AML-193 (cell line): ENCODE measurements at regions not wholly inside any gene's neighbourhood (a gene's known extent, or its start where the extent isn't known, plus 50 kb on each side); places are given as distances from the start of the nearest gene placed in this dataset.

Experiments
- DNase-seq, 2 experiments: peaks; one replicate each; lab custom pipeline; 2025; lab: John Stamatoyannopoulos, UW

- no peak for DNase-seq
These were observed 294.4 kb downstream of the MN1 start for GRCh38 chr22:27507111-27507611.

DNA sequence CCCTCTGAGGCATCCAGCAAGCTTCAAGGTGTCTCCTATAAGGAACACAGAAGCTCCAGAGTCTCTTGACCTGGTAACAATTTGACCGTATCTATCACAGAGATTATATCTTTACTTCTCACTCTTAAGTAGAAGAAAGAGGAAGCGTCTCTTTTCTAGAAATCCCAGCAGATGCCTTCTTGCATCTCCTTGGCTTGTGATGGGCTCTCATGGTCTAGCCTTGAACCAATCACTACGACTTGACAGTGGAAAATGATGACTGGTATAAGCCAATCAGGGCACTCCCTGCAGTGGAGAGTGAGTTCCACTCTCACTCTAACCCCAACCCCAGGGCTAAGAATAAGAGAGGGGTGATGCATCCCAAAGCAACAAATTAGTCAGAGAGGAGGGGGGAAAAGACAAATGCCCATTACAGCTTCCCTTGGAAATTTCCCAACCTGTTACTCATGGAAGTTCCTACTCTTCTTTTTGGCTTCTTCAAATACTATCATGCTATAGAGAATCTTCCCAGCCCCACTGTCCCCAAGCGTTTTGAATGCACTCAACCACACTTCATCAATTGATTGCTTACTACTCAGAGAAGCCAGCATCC lies 293.5 kb downstream of the MN1 start:
- no peak for DNase-seq

- DNase-seq: no peak
These were observed 292.2 kb downstream of the MN1 start for GRCh38 chr22:27509132-27509920.

DNA sequence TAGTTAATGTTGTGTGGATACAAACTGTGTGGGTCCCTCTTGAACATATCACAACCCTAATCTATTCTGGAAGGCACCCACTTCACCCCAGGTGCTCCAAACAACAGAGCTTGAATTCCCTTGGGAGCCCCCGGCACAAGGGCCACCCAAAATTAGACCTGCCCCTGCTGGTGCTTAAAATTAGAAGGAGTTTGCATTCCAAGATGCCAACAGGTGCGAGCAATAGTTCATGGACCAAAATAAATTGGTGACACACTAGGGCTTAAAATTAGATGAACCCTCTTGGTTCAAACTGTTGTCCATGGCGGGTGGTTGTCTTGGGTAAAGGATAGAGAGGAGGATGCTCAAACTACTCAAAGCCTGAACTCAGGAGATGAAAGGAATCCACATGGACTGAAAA lies 291.5 kb downstream of the MN1 start:
- no peak for DNase-seq

DNA sequence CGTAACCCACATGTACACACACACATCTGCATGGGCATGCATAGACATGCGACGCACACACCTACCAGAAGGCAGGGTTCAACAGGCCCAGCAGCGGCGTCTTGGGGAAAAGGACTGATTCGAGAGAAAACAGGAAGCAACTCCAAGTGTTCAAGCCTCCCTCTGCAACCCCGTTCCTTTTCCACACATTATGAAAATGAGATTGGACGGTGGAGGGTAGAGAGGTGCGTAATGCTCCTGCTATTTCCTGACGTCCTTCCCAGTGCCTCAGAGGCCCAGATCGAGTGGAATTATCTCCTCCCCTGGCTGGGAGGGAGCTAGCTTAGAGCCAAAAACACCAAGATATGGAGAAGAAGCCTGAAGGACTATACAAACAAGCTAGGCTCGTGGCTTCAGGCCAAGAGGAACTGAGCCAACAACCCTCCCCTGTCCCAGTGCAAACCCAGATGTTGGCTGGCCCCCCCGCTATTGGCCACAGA lies 289.2 kb downstream of the MN1 start:
- no peak for DNase-seq

DNA sequence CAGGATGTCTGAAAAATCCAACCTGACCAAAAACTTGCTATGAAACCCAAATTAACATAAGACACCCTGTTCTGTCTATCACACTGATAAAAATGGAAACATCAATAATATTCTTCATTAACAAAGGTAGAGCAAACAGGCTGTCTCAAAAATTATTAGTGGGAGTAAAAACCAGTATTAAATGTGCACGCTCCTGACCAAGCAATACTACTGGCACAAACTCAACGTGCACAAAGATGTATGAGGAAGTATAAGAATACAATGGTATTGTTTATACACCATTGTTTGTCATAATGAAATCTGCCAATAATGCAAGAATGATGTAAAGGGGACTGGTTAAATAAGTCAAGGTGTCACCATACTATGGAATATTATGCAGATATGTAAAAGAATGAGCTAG lies 288.5 kb downstream of the MN1 start:
- DNase-seq: no peak

- DNase-seq: no peak
These were observed 286.7 kb downstream of the MN1 start for GRCh38 chr22:27514601-27515523.

- DNase-seq: no peak
These were observed 284.0 kb downstream of the MN1 start for GRCh38 chr22:27517361-27518155.

- DNase-seq: no peak
These were observed 282.8 kb downstream of the MN1 start for GRCh38 chr22:27518531-27519340.

DNA sequence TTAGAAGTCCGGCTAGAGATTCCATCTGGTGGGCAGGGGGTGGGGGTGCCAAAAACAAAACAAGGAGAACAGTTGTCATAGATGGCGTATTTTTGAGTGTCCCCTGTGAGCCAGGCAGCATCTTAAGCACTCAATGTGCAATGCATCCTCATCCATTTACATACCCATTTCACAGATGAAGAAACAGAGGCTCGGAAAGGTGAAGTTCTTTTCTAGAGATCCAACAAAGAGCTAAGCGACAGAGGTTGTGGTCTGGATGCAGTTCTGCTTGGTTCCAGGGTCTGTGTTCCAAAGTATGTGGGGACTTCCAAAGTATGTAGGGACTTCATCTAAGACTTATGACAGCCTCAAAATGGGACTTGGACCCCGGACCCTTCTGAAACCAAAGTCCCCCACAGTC lies 277.8 kb downstream of the MN1 start:
- DNase-seq: no peak

- DNase-seq: no peak
These were observed 275.8 kb downstream of the MN1 start for GRCh38 chr22:27525711-27526110.

- no peak for DNase-seq
These were observed 274.7 kb downstream of the MN1 start for GRCh38 chr22:27526901-27527300.

- DNase-seq: no peak
These were observed 269.6 kb downstream of the MN1 start for GRCh38 chr22:27531782-27532530.

DNA sequence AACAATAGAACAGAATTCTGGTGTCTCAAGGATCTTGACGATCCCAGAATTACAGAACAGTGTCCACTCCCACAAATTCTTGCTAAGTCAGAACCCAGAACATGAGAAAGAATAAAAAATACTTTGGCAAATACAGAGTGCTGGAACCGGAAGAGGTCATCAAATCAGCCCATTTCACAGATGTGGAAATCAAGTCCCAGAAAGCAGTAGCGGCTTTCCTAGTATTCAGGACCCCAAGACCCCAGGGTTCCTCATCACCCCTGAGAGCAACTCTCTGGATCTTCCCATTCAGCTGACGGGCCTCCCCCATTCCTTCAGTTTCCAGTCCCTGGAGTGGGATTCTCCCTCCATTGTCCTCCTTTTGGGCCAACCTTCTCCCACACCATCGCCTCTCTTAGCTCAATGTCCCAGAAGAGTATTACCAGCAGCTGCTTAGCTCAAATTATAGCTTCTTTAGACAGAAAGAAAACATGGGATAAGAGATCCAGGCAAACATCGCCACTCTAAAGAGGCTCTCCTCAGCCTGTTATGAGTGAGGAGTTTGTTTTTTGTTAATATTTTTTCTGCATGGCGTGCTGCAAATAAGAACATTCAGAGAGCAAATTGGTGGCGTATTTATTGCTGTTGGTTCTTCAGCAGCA lies 268.3 kb downstream of the MN1 start:
- DNase-seq: no peak

- DNase-seq: no peak
These were observed 266.8 kb downstream of the MN1 start for GRCh38 chr22:27534720-27535125.

- no peak for DNase-seq
These were observed 266.1 kb downstream of the MN1 start for GRCh38 chr22:27535452-27535851.

DNA sequence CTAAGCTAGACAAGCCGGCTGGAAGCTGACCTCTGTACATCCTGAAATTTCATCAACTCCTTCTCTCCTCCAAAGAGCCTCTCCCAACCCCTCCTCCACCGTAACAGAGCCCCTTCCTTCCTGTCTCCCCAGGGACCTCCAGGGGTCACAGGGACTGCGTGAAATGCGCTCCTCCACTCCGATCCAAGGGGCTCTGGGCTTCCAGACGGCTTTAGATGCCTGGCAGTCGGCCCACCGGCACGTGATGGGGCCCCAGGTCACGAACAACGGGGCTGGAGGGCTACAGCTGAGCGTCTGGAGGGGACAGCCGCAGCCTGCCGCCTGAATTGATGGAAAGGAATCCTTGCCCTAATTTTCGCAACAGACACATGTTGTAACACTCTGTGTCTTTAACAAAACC lies 264.1 kb downstream of the MN1 start:
- no peak for DNase-seq

DNA sequence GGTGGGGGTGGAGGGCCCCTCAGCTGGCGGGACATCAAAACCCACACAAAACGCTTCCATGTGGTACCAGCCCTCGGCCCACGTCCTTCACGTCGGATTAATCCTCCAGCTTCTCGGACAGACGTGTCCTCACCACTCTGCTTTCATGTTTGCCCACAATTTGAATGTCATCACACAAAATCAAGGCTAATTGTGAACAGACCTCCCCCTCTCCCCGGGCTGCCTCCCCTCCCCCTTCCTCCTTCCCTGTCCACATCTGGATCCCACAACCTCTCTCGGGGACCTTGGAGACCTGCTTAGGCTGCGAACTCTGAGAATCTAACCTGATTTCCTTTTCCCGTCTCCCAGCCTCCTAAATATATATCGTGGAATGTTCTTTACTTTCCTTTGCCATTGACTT lies 262.9 kb downstream of the MN1 start:
- no peak for DNase-seq

GRCh38 chr22:27540247-27540646 lies 261.3 kb downstream of the MN1 start:
- no peak for DNase-seq
